HEK293T (cell line): ENCODE measurements at regions not wholly inside any gene's neighbourhood (a gene's known extent, or its start where the extent isn't known, plus 50 kb on each side); places are given as distances from the start of the nearest gene placed in this dataset.

Source experiments
- BHLHE40 ChIP-seq: fragments of 450-650 bp; IDR thresholded peaks from 2 replicates; pipeline ENCODE4 v1.6.1; 2016; ENCODE audit warnings: mild to moderate bottlenecking, moderate library complexity, borderline replicate concordance
- CTBP1 ChIP-seq: fragments of 450-650 bp; IDR thresholded peaks from 2 replicates; pipeline ENCODE4 v1.6.1; 2016; ENCODE audit warnings: borderline replicate concordance
- FOXA1 ChIP-seq: fragments of 450-650 bp; IDR thresholded peaks from 2 replicates; pipeline ENCODE4 v1.6.1; 2016; ENCODE audit warnings: mild to moderate bottlenecking
- FOXK2 ChIP-seq: fragments of 450-650 bp; IDR thresholded peaks from 2 replicates; pipeline ENCODE4 v1.6.1; 2016; ENCODE audit warnings: mild to moderate bottlenecking
- FOXM1 ChIP-seq: fragments of 450-650 bp; IDR thresholded peaks from 2 replicates; pipeline ENCODE4 v1.6.1; 2017; ENCODE audit warnings: mild to moderate bottlenecking, borderline replicate concordance
- HDGF ChIP-seq: fragments of 450-650 bp; IDR thresholded peaks from 2 replicates; pipeline ENCODE4 v1.6.1; 2017; ENCODE audit warnings: antibody characterized with exemption, borderline replicate concordance
- L3MBTL2 ChIP-seq: fragments of 450-650 bp; conservative IDR thresholded peaks from 2 replicates; pipeline ENCODE4 v1.6.1; 2016; ENCODE audit warnings: mild to moderate bottlenecking
- NFRKB ChIP-seq: fragments of 450-650 bp; IDR thresholded peaks from 2 replicates; pipeline ENCODE4 v1.6.1; 2016; ENCODE audit warnings: mild to moderate bottlenecking, moderate library complexity
- PKNOX1 ChIP-seq: fragments of 450-650 bp; IDR thresholded peaks from 2 replicates; pipeline ENCODE4 v1.6.1; 2016
- SP1 ChIP-seq: fragments of 450-650 bp; IDR thresholded peaks from 2 replicates; pipeline ENCODE4 v1.6.1; 2017
- SUZ12 ChIP-seq: fragments of 450-650 bp; IDR thresholded peaks from 2 replicates; pipeline ENCODE4 v1.6.1; 2016; ENCODE audit warnings: mild to moderate bottlenecking
- TARDBP ChIP-seq: fragments of 450-650 bp; IDR thresholded peaks from 2 replicates; pipeline ENCODE4 v1.6.1; 2016

DNA sequence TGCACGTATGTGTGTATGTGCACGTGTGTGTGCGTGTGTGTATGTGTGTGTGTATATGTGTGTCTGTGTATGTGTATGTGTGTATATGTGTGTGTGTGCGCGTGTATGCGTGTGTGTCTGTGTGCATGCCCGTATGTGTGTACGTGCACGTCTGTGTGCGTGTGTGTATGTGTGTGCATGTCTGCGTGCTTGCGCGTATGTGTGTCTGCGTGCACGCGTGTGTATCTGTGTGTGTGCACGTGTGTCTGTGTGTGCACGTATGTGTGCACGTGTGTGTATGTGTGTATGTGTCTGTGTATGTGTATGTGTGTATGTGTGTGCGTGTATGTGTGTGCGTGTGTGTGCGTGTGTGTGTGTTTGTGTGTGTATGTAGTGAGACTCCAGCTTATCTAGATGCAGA is 97.5 kb upstream of the SPATS2L start:
- TF ChIP-seq CTBP1 (no peak), SP1 (no peak), TARDBP (no peak), FOXM1 (no peak), PKNOX1 (no peak), NFRKB (no peak), L3MBTL2 (no peak), FOXK2 (no peak), BHLHE40 (no peak), HDGF (no peak), SUZ12 (no peak), FOXA1 (no peak)
